ENCODE measurements at regions not wholly inside any gene's neighbourhood (a gene's known extent, or its start where the extent isn't known, plus 50 kb on each side); places are given as distances from the start of the nearest gene placed in this dataset.

- Histone ChIP-seq H3K36me3 (ENCODE audit: control insufficient read depth, insufficient read depth, low read length) (no peaks in the 10 kb centered on the region), H3K27me3 (ENCODE audit: control insufficient read depth, insufficient read depth, low read length, poor library complexity, severe bottlenecking) (no peaks in the 10 kb centered on the region), H3K27ac (ENCODE audit: insufficient read depth, low read depth, low read length, poor library complexity, severe bottlenecking) (no peak overlapping the region), H3K4me1 (ENCODE audit: control insufficient read depth, insufficient read depth, low read length) (no peaks in the 10 kb centered on the region), H3K4me3 (ENCODE audit: insufficient read depth, low read depth, low read length) (no peak overlapping the region), H3K9me3 (ENCODE audit: control insufficient read depth, low read length) (no peaks in the 10 kb centered on the region)
- WGBS, 2 experiments: 91 to 93% methylated on average over 4 of the region's 4 CpGs
These were observed 1114.1 kb downstream of the ROBO2 start for GRCh38 chr3:78153973-78154372.

GRCh38 chr3:78154521-78155186 is 1114.8 kb downstream of the ROBO2 start:
- no peak overlapping the region for H3K4me3 ChIP-seq (ENCODE audit: insufficient read depth, low read depth, low read length)
- no peaks in the 10 kb centered on the region for H3K36me3 ChIP-seq (ENCODE audit: control insufficient read depth, insufficient read depth, low read length)
- H3K27ac ChIP-seq (ENCODE audit: insufficient read depth, low read depth, low read length, poor library complexity, severe bottlenecking): no peak overlapping the region
- H3K9me3 ChIP-seq (ENCODE audit: control insufficient read depth, low read length): no peaks in the 10 kb centered on the region
- H3K27me3 ChIP-seq (ENCODE audit: control insufficient read depth, insufficient read depth, low read length, poor library complexity, severe bottlenecking): no peaks in the 10 kb centered on the region
- H3K4me1 ChIP-seq (ENCODE audit: control insufficient read depth, insufficient read depth, low read length): no peaks in the 10 kb centered on the region
- 93 to 94% methylated on average over 3 of the region's 3 CpGs for WGBS, 2 experiments

- no peak overlapping the region for H3K27ac ChIP-seq (ENCODE audit: insufficient read depth, low read depth, low read length, poor library complexity, severe bottlenecking)
- no peaks in the 10 kb centered on the region for H3K36me3 ChIP-seq (ENCODE audit: control insufficient read depth, insufficient read depth, low read length)
- peaks cover 11% of the 10 kb centered on the region for H3K4me1 ChIP-seq (ENCODE audit: control insufficient read depth, insufficient read depth, low read length)
- WGBS, 2 experiments: 77 to 90% methylated on average over 3 to 4 of the region's 4 CpGs
- H3K4me3 ChIP-seq (ENCODE audit: insufficient read depth, low read depth, low read length): no peak overlapping the region
- no peaks in the 10 kb centered on the region for H3K9me3 ChIP-seq (ENCODE audit: control insufficient read depth, low read length)
- no peaks in the 10 kb centered on the region for H3K27me3 ChIP-seq (ENCODE audit: control insufficient read depth, insufficient read depth, low read length, poor library complexity, severe bottlenecking)
These were observed 1121.8 kb downstream of the ROBO2 start for GRCh38 chr3:78161736-78162135.

GRCh38 chr3:78163379-78163778 is 1123.5 kb downstream of the ROBO2 start:
- H3K4me1 ChIP-seq (ENCODE audit: control insufficient read depth, insufficient read depth, low read length): peaks cover 11% of the 10 kb centered on the region
- H3K36me3 ChIP-seq (ENCODE audit: control insufficient read depth, insufficient read depth, low read length): no peaks in the 10 kb centered on the region
- no peaks in the 10 kb centered on the region for H3K9me3 ChIP-seq (ENCODE audit: control insufficient read depth, low read length)
- H3K27ac ChIP-seq (ENCODE audit: insufficient read depth, low read depth, low read length, poor library complexity, severe bottlenecking): no peak overlapping the region
- no peaks in the 10 kb centered on the region for H3K27me3 ChIP-seq (ENCODE audit: control insufficient read depth, insufficient read depth, low read length, poor library complexity, severe bottlenecking)
- no peak overlapping the region for H3K4me3 ChIP-seq (ENCODE audit: insufficient read depth, low read depth, low read length)

- no peaks in the 10 kb centered on the region for H3K36me3 ChIP-seq (ENCODE audit: control insufficient read depth, insufficient read depth, low read length)
- H3K4me1 ChIP-seq (ENCODE audit: control insufficient read depth, insufficient read depth, low read length): peaks cover 11% of the 10 kb centered on the region
- no peak overlapping the region for H3K4me3 ChIP-seq (ENCODE audit: insufficient read depth, low read depth, low read length)
- no peaks in the 10 kb centered on the region for H3K27me3 ChIP-seq (ENCODE audit: control insufficient read depth, insufficient read depth, low read length, poor library complexity, severe bottlenecking)
- no peaks in the 10 kb centered on the region for H3K9me3 ChIP-seq (ENCODE audit: control insufficient read depth, low read length)
- no peak overlapping the region for H3K27ac ChIP-seq (ENCODE audit: insufficient read depth, low read depth, low read length, poor library complexity, severe bottlenecking)
These were observed 1126.0 kb downstream of the ROBO2 start for GRCh38 chr3:78165876-78166275.

GRCh38 chr3:78174821-78175220 is 1134.9 kb downstream of the ROBO2 start:
- Histone ChIP-seq H3K36me3 (ENCODE audit: control insufficient read depth, insufficient read depth, low read length) (no peaks in the 10 kb centered on the region), H3K9me3 (ENCODE audit: control insufficient read depth, low read length) (no peaks in the 10 kb centered on the region), H3K4me1 (ENCODE audit: control insufficient read depth, insufficient read depth, low read length) (peaks cover 3% of the 10 kb centered on the region), H3K27ac (ENCODE audit: insufficient read depth, low read depth, low read length, poor library complexity, severe bottlenecking) (no peak overlapping the region), H3K4me3 (ENCODE audit: insufficient read depth, low read depth, low read length) (no peak overlapping the region), H3K27me3 (ENCODE audit: control insufficient read depth, insufficient read depth, low read length, poor library complexity, severe bottlenecking) (no peaks in the 10 kb centered on the region)
- WGBS, 2 experiments: 85 to 95% methylated on average over 1 of the region's 1 CpG

- H3K36me3 ChIP-seq (ENCODE audit: control insufficient read depth, insufficient read depth, low read length): no peaks in the 10 kb centered on the region
- H3K4me3 ChIP-seq (ENCODE audit: insufficient read depth, low read depth, low read length): no peak overlapping the region
- H3K4me1 ChIP-seq (ENCODE audit: control insufficient read depth, insufficient read depth, low read length): peaks cover 3% of the 10 kb centered on the region
- H3K27ac ChIP-seq (ENCODE audit: insufficient read depth, low read depth, low read length, poor library complexity, severe bottlenecking): no peak overlapping the region
- H3K27me3 ChIP-seq (ENCODE audit: control insufficient read depth, insufficient read depth, low read length, poor library complexity, severe bottlenecking): no peaks in the 10 kb centered on the region
- 91% methylated on average over 4 of the region's 4 CpGs for WGBS, 2 experiments
- no peaks in the 10 kb centered on the region for H3K9me3 ChIP-seq (ENCODE audit: control insufficient read depth, low read length)
These were observed 1137.0 kb downstream of the ROBO2 start for GRCh38 chr3:78176869-78177268.

GRCh38 chr3:78177780-78178179 is 1137.9 kb downstream of the ROBO2 start:
- H3K27ac ChIP-seq (ENCODE audit: insufficient read depth, low read depth, low read length, poor library complexity, severe bottlenecking): no peak overlapping the region
- 92 to 100% methylated on average over 2 of the region's 2 CpGs for WGBS, 2 experiments
- H3K4me3 ChIP-seq (ENCODE audit: insufficient read depth, low read depth, low read length): no peak overlapping the region
- no peaks in the 10 kb centered on the region for H3K27me3 ChIP-seq (ENCODE audit: control insufficient read depth, insufficient read depth, low read length, poor library complexity, severe bottlenecking)
- H3K4me1 ChIP-seq (ENCODE audit: control insufficient read depth, insufficient read depth, low read length): peaks cover 2% of the 10 kb centered on the region
- H3K9me3 ChIP-seq (ENCODE audit: control insufficient read depth, low read length): no peaks in the 10 kb centered on the region
- H3K36me3 ChIP-seq (ENCODE audit: control insufficient read depth, insufficient read depth, low read length): no peaks in the 10 kb centered on the region

- Histone ChIP-seq H3K4me1 (ENCODE audit: control insufficient read depth, insufficient read depth, low read length) (no peaks in the 10 kb centered on the region), H3K36me3 (ENCODE audit: control insufficient read depth, insufficient read depth, low read length) (no peaks in the 10 kb centered on the region), H3K4me3 (ENCODE audit: insufficient read depth, low read depth, low read length) (no peak overlapping the region), H3K9me3 (ENCODE audit: control insufficient read depth, low read length) (no peaks in the 10 kb centered on the region), H3K27ac (ENCODE audit: insufficient read depth, low read depth, low read length, poor library complexity, severe bottlenecking) (no peak overlapping the region), H3K27me3 (ENCODE audit: control insufficient read depth, insufficient read depth, low read length, poor library complexity, severe bottlenecking) (no peaks in the 10 kb centered on the region)
These were observed 1138.3 kb downstream of the ROBO2 start for GRCh38 chr3:78178209-78178608.

GRCh38 chr3:78178740-78179363 is 1139.0 kb downstream of the ROBO2 start:
- Histone ChIP-seq H3K27ac (ENCODE audit: insufficient read depth, low read depth, low read length, poor library complexity, severe bottlenecking) (no peak overlapping the region), H3K27me3 (ENCODE audit: control insufficient read depth, insufficient read depth, low read length, poor library complexity, severe bottlenecking) (no peaks in the 10 kb centered on the region), H3K4me3 (ENCODE audit: insufficient read depth, low read depth, low read length) (no peak overlapping the region), H3K36me3 (ENCODE audit: control insufficient read depth, insufficient read depth, low read length) (no peaks in the 10 kb centered on the region), H3K9me3 (ENCODE audit: control insufficient read depth, low read length) (no peaks in the 10 kb centered on the region), H3K4me1 (ENCODE audit: control insufficient read depth, insufficient read depth, low read length) (no peaks in the 10 kb centered on the region)
- 86 to 95% methylated on average over 1 of the region's 1 CpG for WGBS, 2 experiments

Measured in ectodermal cell (in vitro differentiated cells).